CMK (cell line): ENCODE measurements at regions not wholly inside any gene's neighbourhood (a gene's known extent, or its start where the extent isn't known, plus 50 kb on each side); places are given as distances from the start of the nearest gene placed in this dataset.

Source experiments
- DNase-seq: peaks from one replicate; pipeline ENCODE4 v3.0.0-alpha.2; 2010; ENCODE audit warnings: low read depth

GRCh38 chr4:26140150-26140898 lies 180.5 kb upstream of the RBPJ start:
- DNase-seq = no peak

GRCh38 chr4:26141051-26141721 lies 179.6 kb upstream of the RBPJ start:
- no peak for DNase-seq

- DNase-seq = no peak
These were observed 178.7 kb upstream of the RBPJ start for GRCh38 chr4:26141911-26142638.

GRCh38 chr4:26144526-26145155 lies 176.2 kb upstream of the RBPJ start:
- DNase-seq = no peak

- DNase-seq = no peak
These were observed 175.6 kb upstream of the RBPJ start for GRCh38 chr4:26145212-26145611.

- DNase-seq = no peak
These were observed 171.9 kb upstream of the RBPJ start for GRCh38 chr4:26148927-26149326.

- no peak for DNase-seq
These were observed 169.9 kb upstream of the RBPJ start for GRCh38 chr4:26150948-26151347.

GRCh38 chr4:26151615-26152014 lies 169.2 kb upstream of the RBPJ start:
- no peak for DNase-seq

GRCh38 chr4:26152056-26152455 lies 168.8 kb upstream of the RBPJ start:
- DNase-seq = no peak

GRCh38 chr4:26157541-26157940 lies 163.3 kb upstream of the RBPJ start:
- no peak for DNase-seq

GRCh38 chr4:26160591-26160990 lies 160.2 kb upstream of the RBPJ start:
- DNase-seq = no peak

- DNase-seq = no peak
These were observed 159.6 kb upstream of the RBPJ start for GRCh38 chr4:26161030-26161824.

GRCh38 chr4:26162101-26162500 lies 158.7 kb upstream of the RBPJ start:
- DNase-seq = no peak

GRCh38 chr4:26163425-26164362 lies 157.1 kb upstream of the RBPJ start:
- DNase-seq = no peak

GRCh38 chr4:26171501-26171900 lies 149.3 kb upstream of the RBPJ start:
- no peak for DNase-seq

- no peak for DNase-seq
These were observed 148.9 kb upstream of the RBPJ start for GRCh38 chr4:26171941-26172340.

- no peak for DNase-seq
These were observed 147.2 kb upstream of the RBPJ start for GRCh38 chr4:26173619-26174018.

- DNase-seq = no peak
These were observed 146.8 kb upstream of the RBPJ start for GRCh38 chr4:26174027-26174426.

- no peak for DNase-seq
These were observed 145.6 kb upstream of the RBPJ start for GRCh38 chr4:26175006-26175786.
